Caki2 (cell line): ENCODE measurements at regions not wholly inside any gene's neighbourhood (a gene's known extent, or its start where the extent isn't known, plus 50 kb on each side); places are given as distances from the start of the nearest gene placed in this dataset.

ENCODE experiments used
- DNase-seq: peaks from one replicate; pipeline ENCODE4 v3.0.0-alpha.2; 2015; ENCODE audit warnings: low read depth
- in situ Hi-C: cut with HindIII; loops from 2 replicates; pipeline ENCODE4 v1.10.0; 2016; ENCODE audit warnings: low sequenced_read_pairs, low pct_unique_long_range_greater_than_20kb, mixed read lengths

- DNase-seq: no peak
- in situ Hi-C loops: no loop called here
Observed at GRCh38 chr10:31723106-31723750, 205.4 kb downstream of the ARHGAP12 start.

GRCh38 chr10:31721096-31721495 lies 207.5 kb downstream of the ARHGAP12 start:
- in situ Hi-C loops: no loop called here

GRCh38 chr10:31720546-31720945 lies 208.1 kb downstream of the ARHGAP12 start:
- in situ Hi-C loops: no loop called here
- no peak for DNase-seq

More at GRCh38 chr10:31721096-31721495, 207.5 kb downstream of the ARHGAP12 start:
- DNase-seq: no peak

GRCh38 chr10:31709476-31709875 lies 219.2 kb downstream of the ARHGAP12 start:
- DNase-seq: no peak
- in situ Hi-C loops: no loop called here

- DNase-seq: no peak
- in situ Hi-C loops: no loop called here
Observed at GRCh38 chr10:31709028-31709427, 219.6 kb downstream of the ARHGAP12 start.

GRCh38 chr10:31708474-31708873 lies 220.2 kb downstream of the ARHGAP12 start:
- in situ Hi-C loops: no loop called here

GRCh38 chr10:31708046-31708445 lies 220.6 kb downstream of the ARHGAP12 start:
- in situ Hi-C loops: no loop called here
- no peak for DNase-seq

More at GRCh38 chr10:31708474-31708873, 220.2 kb downstream of the ARHGAP12 start:
- DNase-seq: no peak

GRCh38 chr10:31707093-31708039 lies 221.3 kb downstream of the ARHGAP12 start:
- DNase-seq: no peak
- in situ Hi-C loops: no loop called here

GRCh38 chr10:31706464-31707092 lies 222.1 kb downstream of the ARHGAP12 start:
- no peak for DNase-seq
- in situ Hi-C loops: no loop called here

GRCh38 chr10:31705136-31705535 lies 223.5 kb downstream of the ARHGAP12 start:
- no peak for DNase-seq
- in situ Hi-C loops: no loop called here

- DNase-seq: no peak
- in situ Hi-C loops: no loop called here
Observed at GRCh38 chr10:31704195-31704594, 224.4 kb downstream of the ARHGAP12 start.

- in situ Hi-C loops: no loop called here
- DNase-seq: no peak
Observed at GRCh38 chr10:31702954-31703353, 225.7 kb downstream of the ARHGAP12 start.

GRCh38 chr10:31702005-31702404 lies 226.6 kb downstream of the ARHGAP12 start:
- in situ Hi-C loops: no loop called here

GRCh38 chr10:31701546-31701945 lies 227.1 kb downstream of the ARHGAP12 start:
- DNase-seq: no peak
- in situ Hi-C loops: no loop called here

More at GRCh38 chr10:31702005-31702404, 226.6 kb downstream of the ARHGAP12 start:
- no peak for DNase-seq

GRCh38 chr10:31700181-31700611 lies 228.4 kb downstream of the ARHGAP12 start:
- DNase-seq: no peak
- in situ Hi-C loops: no loop called here

GRCh38 chr10:31698181-31698830 lies 230.3 kb downstream of the ARHGAP12 start:
- no peak for DNase-seq
- in situ Hi-C loops: no loop called here

GRCh38 chr10:31697271-31698180 lies 231.1 kb downstream of the ARHGAP12 start:
- no peak for DNase-seq
- in situ Hi-C loops: no loop called here
